Prostate gland (tissue), 2 donors: ENCODE measurements at regions not wholly inside any gene's neighbourhood (a gene's known extent, or its start where the extent isn't known, plus 50 kb on each side); places are given as distances from the start of the nearest gene placed in this dataset.

Experiments used
- POLR2AphosphoS5 ChIP-seq: sonication (generic); formaldehyde crosslinking; IDR thresholded peaks from one replicate; pipeline ENCODE4 v1.6.1; 2017; ENCODE audit warnings: antibody characterized with exemption
- TF ChIP-seq, protein P1 (sequence below), 4 experiments: fragments of 200-600 bp in 2 of 4; fragments of 450-650 bp in 2 of 4; sonication (generic) in 2 of 4; IDR thresholded peaks; 1 replicate in 3 of 4; 2 replicates in 1 of 4; pipeline ENCODE4 v1.5.1; 2016 to 2019; ENCODE audit warnings: antibody characterized with exemption in 4 of 4, mild to moderate bottlenecking in 2 of 4, moderate library complexity in 2 of 4

DNA sequence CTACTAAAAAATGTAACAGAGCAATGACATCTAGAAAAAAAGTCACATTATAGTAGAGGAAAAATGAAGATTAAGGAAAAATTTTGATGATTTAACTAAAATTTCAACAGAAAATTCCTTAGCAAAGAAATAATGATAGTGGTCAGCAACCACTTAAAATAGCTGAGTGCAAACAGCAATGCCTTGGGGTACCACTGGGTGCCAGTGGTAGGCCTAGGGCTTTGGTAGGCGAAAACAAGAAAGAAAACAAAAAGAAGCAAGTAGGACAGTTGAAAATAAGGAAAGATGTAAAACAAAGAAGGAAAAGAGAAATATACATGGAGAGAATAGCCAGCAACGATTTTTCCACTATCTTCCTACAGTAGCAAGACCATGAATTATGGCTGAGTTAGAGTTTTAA is 313.5 kb upstream of the IRS4 start:
- TF ChIP-seq, protein P1, sequence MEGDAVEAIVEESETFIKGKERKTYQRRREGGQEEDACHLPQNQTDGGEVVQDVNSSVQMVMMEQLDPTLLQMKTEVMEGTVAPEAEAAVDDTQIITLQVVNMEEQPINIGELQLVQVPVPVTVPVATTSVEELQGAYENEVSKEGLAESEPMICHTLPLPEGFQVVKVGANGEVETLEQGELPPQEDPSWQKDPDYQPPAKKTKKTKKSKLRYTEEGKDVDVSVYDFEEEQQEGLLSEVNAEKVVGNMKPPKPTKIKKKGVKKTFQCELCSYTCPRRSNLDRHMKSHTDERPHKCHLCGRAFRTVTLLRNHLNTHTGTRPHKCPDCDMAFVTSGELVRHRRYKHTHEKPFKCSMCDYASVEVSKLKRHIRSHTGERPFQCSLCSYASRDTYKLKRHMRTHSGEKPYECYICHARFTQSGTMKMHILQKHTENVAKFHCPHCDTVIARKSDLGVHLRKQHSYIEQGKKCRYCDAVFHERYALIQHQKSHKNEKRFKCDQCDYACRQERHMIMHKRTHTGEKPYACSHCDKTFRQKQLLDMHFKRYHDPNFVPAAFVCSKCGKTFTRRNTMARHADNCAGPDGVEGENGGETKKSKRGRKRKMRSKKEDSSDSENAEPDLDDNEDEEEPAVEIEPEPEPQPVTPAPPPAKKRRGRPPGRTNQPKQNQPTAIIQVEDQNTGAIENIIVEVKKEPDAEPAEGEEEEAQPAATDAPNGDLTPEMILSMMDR (IDR thresholded peaks at IDR 0.05) = no peak
- TF ChIP-seq POLR2AphosphoS5 = no peak
